ENCODE measurements at regions not wholly inside any gene's neighbourhood (a gene's known extent, or its start where the extent isn't known, plus 50 kb on each side); places are given as distances from the start of the nearest gene placed in this dataset.

DNA sequence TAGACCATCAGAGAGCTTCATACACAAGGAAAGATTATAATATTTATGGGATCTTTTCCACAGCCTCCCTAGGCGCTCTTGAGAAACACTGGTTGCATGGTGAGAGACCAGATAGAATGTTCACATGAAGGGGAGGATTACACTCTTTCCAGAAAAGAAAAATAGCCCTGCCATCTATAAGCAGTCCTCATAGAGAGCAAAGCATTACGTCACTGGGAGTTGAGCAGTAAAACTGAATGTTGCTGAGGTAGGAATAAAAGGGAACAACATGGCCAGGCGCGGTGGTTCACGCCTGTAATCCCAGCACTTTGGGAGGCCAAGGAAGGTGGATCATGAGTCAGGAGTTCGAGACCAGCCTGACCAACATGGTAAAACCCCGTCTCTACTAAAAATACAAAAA lies 1934.3 kb downstream of the SUCLG1 start:
- no peak for DNase-seq (ENCODE audit: low spot score)

DNA sequence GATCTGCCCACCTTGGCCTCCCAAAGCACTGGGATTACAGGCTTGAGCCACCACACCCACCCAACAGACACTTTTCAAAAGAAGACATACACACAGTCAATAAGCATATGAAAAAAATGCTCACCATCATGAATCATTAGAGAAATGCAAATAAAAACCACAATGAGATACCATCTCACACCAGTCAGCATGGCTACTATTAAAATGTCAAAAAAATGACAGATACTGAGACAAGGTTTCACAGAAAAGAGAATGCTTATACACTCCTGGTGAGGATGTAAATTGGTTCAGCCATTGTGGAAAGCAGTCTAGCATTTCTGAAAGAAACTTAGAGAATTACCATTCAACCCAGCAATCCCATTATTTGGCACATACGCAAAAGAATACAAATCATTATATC lies 1947.2 kb downstream of the SUCLG1 start:
- no peak for DNase-seq (ENCODE audit: low spot score)

DNA sequence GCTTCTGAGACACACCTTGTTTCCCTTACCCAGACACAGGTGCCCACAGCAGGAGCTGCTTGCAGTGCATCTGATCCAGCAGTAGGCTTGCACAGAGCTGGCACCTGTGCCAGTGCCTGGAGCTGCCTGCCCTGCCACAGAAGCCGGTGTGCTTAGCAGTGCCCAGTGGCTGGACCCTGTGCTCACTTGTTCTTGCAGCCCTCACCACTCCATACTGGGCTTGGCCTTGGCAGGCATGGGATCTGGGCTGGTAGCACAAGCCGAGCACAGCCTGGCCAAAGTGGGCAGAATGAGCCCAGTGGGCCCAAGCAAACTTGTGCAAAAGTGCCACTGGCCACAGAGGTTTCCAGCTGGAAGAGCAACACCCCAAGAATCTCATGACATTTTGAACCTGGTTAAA lies 1950.4 kb downstream of the SUCLG1 start:
- DNase-seq (ENCODE audit: low spot score), result no peak

DNA sequence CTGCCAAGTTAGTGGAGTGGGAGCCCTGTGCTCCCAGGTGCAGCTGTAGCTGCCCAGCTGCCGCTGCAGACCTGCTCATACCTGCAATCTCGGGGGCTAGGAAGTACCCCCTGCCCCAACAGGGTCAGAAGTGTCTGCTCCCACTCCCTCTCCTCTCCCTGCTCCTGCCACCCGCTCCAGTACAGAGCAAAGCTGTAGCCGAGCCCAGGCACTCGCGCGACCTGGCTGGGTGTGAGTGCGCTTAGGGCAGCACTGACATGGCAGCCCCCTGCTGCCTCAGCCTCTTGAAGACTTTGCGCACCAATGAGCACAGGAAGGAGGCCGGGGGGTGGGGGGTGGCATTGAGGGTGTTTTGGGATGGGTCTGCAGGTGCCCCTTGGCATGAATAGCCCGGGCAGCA lies 1951.4 kb downstream of the SUCLG1 start:
- DNase-seq (ENCODE audit: low spot score), result no peak

DNA sequence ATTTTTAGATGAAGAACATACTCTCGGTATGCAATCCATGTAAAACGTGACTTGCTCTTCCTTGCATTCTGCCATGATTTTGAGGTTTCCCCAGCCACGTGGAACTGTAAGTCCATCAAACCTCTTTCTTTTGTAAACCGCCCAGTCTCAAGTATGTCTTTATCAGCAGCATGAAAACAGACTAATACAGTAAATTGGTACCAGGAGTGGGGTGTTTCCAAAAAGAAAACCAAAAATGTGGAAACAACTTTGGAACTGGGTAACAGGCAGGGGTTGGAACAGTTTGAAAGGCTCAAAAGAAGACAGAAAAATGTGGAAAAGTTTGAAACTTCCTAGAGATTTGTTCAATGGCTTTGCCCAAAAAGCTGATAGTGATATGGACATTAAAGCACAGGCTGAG lies 1957.9 kb downstream of the SUCLG1 start:
- DNase-seq (ENCODE audit: low spot score), result no peak

- no peak for DNase-seq (ENCODE audit: low spot score)
Observed at GRCh38 chr2:82498777-82499443, 1960.2 kb downstream of the SUCLG1 start.

- DNase-seq (ENCODE audit: low spot score), result peak; percentile 72
Observed at GRCh38 chr2:82494739-82495138, 1964.3 kb downstream of the SUCLG1 start.

- DNase-seq (ENCODE audit: low spot score), result no peak
Observed at GRCh38 chr2:82491591-82491990, 1967.5 kb downstream of the SUCLG1 start.

DNA sequence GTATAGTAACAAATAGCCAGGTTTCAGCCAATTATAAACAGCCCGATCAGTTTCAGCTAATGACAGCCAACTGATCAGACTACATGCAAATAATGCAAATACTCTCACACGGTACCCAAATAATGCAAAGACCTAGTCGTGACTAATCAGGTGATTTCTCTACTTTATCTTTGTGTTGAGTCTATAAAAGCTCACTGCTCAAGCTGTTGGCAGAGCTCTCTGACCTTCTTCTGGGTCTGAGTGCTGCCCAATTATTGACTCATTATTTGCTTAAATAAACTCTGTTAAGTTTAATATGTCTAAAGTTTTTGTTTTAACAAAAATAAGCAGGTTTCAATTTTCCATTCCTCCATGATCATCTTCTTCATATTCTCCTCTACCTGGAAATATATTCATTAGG lies 1971.7 kb downstream of the SUCLG1 start:
- DNase-seq (ENCODE audit: low spot score), result no peak

- DNase-seq (ENCODE audit: low spot score), result no peak
Observed at GRCh38 chr2:82485701-82486100, 1973.4 kb downstream of the SUCLG1 start.

DNA sequence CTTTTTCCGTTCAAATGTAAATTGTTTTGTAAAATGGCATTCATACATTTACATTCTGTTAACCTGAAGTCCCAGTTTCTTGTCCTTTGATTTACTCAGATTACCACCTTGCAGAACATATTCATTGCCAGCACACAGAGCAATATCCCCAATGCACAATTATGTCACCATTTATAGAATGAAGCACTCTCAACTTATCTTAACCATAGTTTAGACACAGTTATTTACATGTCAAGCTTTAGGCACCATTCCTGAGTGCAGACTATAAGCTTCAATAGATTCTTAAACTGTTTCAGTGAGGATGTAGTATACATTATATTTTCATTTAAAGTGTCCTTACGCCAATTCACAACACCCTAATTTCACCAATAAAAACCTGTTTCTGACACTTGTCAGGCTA lies 1977.9 kb downstream of the SUCLG1 start:
- no peak for DNase-seq (ENCODE audit: low spot score)

DNA sequence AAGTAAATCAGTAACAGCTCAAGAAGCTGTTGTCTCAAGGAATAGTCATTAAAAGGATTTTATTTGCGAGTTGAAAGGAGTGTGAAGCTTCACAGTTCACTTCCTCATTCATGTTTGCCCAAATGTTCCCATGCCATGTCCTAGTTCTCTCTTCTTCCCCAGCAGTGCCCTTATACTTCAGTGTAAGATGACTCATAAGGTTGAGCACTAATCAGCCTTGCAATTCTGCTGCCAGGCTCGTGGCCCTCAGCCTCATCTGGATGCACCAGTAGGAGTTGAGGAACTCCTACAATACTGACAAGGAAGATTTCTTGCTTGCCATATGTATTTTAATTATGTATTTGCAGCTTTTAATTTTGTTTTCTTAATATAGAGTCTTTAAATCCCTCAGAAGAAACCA lies 1980.4 kb downstream of the SUCLG1 start:
- no peak for DNase-seq (ENCODE audit: low spot score)

DNA sequence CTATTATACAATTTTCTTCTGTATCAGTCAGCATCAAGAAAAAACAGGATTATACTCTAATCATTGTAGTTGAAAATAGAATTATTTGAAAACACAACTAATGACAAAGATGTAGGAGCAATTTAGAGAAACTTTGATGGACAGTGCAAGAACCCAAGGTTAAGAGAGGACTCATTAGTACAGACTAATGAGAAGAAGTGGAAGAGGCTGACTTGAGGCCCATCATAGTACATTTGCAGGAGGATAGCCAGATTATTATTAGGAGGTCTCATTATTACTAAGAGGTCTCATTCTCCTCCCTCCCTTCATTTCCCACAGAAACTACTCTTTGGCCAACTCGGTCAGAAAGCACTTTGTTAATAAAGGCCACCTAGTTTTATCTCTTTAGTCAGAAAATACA lies 1983.0 kb downstream of the SUCLG1 start:
- no peak for DNase-seq (ENCODE audit: low spot score)

- no peak for DNase-seq (ENCODE audit: low spot score)
Observed at GRCh38 chr2:82428251-82428650, 2030.8 kb downstream of the SUCLG1 start.

DNA sequence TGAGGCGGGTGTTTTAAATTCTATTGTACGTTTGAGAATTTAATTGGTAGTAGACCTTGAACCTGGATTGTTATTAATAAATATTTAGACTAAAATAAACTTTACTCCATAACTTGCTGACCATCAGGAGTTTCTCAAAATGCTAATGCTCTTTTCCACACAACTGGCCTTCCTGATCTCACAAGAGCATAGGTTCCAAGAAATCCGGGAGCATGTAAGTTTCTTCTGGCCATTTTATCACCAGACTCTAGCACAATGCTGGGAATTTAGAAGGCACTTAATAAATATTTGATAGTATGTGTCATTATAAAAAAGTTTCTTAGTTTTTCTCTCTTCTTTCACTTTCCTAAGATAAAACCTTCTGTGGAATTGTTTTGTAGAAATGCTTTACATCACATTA lies 2047.1 kb downstream of the SUCLG1 start:
- DNase-seq (ENCODE audit: low spot score), result peak; percentile 41

GRCh38 chr2:82411071-82411470 lies 2048.0 kb downstream of the SUCLG1 start:
- peak; percentile 36 for DNase-seq (ENCODE audit: low spot score)

DNA sequence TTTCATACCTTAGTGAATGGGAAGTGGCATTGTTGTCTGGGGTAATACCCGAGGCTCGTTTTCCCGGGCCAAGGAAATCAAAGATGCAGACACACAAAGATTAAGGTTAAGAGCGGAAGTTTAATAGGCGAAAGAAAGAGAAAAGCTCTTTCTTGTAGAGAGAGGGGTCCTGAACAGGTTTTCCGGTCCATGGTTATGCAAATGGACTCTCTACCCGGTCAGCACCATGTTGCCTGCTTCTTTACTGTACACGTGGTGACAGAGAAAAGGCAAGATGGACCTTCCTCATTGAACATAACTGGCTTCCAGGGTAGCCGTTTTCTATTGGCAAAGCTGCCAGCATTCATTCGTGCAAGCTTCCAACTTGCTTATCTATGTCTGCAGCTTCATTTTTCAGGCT lies 2063.5 kb downstream of the SUCLG1 start:
- no peak for DNase-seq (ENCODE audit: low spot score)

- no peak for DNase-seq (ENCODE audit: low spot score)
Observed at GRCh38 chr2:82391386-82391785, 2067.7 kb downstream of the SUCLG1 start.

- no peak for DNase-seq (ENCODE audit: low spot score)
Observed at GRCh38 chr2:82355622-82356021, 2051.1 kb upstream of the LRRTM1 start.

- DNase-seq (ENCODE audit: low spot score), result no peak
Observed at GRCh38 chr2:82345910-82346309, 2041.4 kb upstream of the LRRTM1 start.

DNA sequence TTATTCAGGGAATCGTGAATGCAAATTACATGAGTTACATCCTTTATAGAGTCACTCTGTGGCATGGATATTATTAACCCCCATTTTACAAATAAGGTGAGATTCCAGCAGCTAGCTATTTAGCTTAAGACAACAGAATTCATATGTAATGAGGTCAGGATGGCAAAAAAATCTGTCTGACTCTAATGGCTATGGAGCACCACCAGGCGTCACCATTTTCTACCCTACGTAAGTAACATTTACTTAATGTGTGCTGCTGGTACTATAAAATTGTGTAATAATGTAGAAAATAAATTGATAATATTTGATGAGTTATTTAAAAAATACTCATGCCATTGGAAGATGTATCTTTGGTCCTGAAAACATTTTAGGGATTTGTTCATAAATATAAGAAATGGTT lies 2040.1 kb upstream of the LRRTM1 start:
- DNase-seq (ENCODE audit: low spot score), result no peak

DNA sequence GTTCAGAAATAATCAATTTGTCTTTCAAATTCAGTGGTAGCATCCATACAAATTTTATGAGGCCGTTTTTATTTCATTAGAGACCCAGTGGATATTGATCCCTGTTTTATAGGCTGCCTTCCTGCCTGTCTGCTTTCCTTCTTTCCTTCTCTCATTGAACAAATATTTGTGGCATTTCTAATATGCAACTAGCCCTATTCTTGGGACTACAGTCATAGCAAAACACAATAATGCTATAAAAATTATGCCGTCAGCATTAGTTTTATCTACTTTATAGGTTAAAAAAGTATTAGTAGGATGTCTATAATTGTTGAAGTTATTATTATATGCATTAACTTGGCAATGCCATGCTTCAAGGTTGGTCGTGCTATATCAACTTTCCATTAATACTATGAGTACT lies 2037.8 kb upstream of the LRRTM1 start:
- DNase-seq (ENCODE audit: low spot score), result no peak

GRCh38 chr2:82340578-82341053 lies 2036.1 kb upstream of the LRRTM1 start:
- no peak for DNase-seq (ENCODE audit: low spot score)

DNA sequence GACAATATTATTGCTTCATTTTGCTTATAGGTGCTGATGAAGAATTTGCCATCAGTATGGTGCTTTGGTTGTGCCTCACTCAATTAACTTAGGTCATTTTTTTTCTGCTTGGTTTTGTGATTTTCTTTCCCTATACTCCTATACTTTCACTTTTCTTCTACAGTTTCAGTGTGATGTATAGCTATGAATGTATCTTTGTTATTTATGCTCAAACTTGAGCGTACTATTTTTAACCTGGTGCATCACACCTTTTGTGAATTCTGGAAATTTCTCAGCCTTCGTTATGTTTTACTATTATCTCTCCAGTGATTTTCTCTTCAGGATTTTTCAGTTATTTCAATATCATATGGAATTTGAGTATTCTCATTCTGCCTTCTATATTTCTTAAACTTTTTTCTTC lies 2035.3 kb upstream of the LRRTM1 start:
- DNase-seq (ENCODE audit: low spot score), result no peak

Data from umbilical cord (tissue), 1 donor.